Epithelial cell of proximal tubule (primary cell): ENCODE measurements at regions not wholly inside any gene's neighbourhood (a gene's known extent, or its start where the extent isn't known, plus 50 kb on each side); places are given as distances from the start of the nearest gene placed in this dataset.

ENCODE experiments used
- DNase-seq: peaks from one replicate; pipeline ENCODE4 v3.0.0-alpha.2; 2011; ENCODE audit warnings: low read depth
- H3K4me3 ChIP-seq: 2 replicates; pipeline ENCODE4 v1.5.1; 2011; ENCODE audit warnings: low read depth, mild to moderate bottlenecking, low read length
- TF ChIP-seq, protein P1 (sequence below): conservative IDR thresholded peaks from 2 replicates; pipeline ENCODE4 v1.5.1; 2012; ENCODE audit warnings: low read depth, mild to moderate bottlenecking, low read length

DNA sequence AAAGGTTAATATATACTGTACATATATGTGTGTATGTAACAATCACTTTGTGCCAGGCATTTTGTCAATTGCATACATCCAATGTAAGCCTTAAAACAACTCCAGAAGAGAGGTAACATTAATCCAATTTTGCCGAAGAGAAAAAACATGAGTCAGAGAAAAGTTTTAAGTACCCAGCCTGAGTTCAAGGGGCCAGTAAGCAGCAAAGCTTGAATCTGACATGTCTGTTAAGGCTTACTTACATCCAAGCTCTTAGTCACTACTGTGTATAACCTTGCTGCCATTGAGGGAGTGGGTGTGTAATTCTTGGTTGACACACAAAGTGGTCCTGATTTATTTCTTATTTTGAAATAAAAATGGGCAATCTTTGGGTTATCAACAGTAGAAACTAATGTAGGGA lies 360.4 kb upstream of the LYPLAL1 start:
- no peak overlapping the region for H3K4me3 ChIP-seq
- TF ChIP-seq, protein P1, sequence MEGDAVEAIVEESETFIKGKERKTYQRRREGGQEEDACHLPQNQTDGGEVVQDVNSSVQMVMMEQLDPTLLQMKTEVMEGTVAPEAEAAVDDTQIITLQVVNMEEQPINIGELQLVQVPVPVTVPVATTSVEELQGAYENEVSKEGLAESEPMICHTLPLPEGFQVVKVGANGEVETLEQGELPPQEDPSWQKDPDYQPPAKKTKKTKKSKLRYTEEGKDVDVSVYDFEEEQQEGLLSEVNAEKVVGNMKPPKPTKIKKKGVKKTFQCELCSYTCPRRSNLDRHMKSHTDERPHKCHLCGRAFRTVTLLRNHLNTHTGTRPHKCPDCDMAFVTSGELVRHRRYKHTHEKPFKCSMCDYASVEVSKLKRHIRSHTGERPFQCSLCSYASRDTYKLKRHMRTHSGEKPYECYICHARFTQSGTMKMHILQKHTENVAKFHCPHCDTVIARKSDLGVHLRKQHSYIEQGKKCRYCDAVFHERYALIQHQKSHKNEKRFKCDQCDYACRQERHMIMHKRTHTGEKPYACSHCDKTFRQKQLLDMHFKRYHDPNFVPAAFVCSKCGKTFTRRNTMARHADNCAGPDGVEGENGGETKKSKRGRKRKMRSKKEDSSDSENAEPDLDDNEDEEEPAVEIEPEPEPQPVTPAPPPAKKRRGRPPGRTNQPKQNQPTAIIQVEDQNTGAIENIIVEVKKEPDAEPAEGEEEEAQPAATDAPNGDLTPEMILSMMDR, result no peak
- DNase-seq, result no peak

- no peak for DNase-seq
- no peak overlapping the region for H3K4me3 ChIP-seq
- TF ChIP-seq, protein P1, result no peak
These were observed 358.6 kb upstream of the LYPLAL1 start for GRCh38 chr1:218815076-218815475.

DNA sequence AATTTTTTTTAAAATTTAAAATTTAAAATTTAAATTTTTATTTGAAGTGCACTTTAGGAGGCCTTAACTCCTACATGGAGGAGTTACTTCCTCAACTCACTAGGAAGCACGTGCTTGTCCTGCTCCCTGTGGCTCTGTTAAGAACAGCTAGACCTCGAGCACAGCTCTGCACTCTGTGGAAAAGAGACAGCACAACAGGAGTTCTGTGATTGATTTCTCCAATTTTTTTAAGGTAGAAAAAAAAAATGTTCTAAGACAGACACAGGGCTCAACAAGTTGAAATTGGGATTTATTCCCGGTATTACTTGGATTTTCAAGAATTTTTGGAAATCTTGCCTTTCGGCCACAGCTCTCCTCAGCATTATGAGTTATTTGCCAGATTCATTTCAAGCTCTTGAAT lies 356.6 kb upstream of the LYPLAL1 start:
- no peak overlapping the region for H3K4me3 ChIP-seq
- TF ChIP-seq, protein P1, result no peak
- no peak for DNase-seq

GRCh38 chr1:218817691-218818465 lies 355.8 kb upstream of the LYPLAL1 start:
- H3K4me3 ChIP-seq, result no peak overlapping the region
- TF ChIP-seq, protein P1, result no peak
- no peak for DNase-seq

DNA sequence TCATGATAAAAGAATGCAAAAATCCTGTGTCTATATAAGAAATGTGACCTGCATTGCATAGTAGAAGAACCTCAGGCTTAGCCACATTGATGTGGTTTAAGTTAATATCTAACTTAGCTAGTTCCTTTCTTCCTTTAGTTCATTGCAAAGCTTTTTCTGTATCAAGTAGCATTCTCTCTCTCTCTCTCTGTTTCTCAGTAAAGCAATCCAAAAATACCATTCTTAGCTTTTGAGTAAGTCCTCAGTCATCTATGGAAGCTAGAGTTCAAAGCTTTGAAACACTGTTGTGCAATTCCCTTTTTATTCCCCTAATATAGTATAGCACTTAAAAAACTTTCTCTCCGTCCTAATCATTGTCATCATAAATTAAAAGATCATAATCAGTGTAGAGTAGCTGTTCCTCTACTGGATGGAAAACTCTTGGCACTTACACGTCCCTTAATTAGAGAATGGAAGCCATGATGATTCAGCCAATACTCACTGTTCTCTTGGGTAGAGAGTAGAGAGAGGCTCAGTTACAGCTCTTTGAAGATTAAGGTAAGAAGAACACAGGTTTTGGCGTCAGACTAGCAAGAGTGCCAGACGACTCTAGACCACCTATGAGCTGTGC lies 350.3 kb upstream of the LYPLAL1 start:
- TF ChIP-seq, protein P1, result no peak
- peak; percentile 99 for DNase-seq
- no peak overlapping the region for H3K4me3 ChIP-seq

DNA sequence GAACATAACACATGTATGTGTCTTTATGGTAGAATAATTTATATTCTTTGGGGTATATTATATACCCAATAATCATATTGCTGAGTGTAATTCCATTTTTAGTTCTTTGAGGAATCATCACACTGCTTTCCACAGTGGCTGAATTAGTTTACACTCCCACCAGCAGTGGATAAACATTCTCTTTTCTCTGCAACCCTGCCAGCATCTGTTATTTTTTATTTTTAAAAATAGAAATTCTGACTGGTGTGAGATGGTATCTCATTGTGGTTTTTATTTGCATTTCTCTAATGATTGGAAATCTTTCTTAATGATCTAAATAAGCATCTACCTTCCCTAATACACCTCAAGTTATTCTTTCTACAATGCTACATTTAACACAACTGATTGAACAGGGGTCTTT lies 346.2 kb upstream of the LYPLAL1 start:
- H3K4me3 ChIP-seq, result no peak overlapping the region
- no peak for DNase-seq
- TF ChIP-seq, protein P1, result no peak
